DMS114 treated with DMSO at 0.1 percent for 48 hours (cell line): ENCODE measurements at regions not wholly inside any gene's neighbourhood (a gene's known extent, or its start where the extent isn't known, plus 50 kb on each side); places are given as distances from the start of the nearest gene placed in this dataset.
"Not testable (repeated sequence)": the region's sequence is repeated elsewhere in the genome, so short reads cannot be mapped to it uniquely, and the experiment has no call there.

Source experiments
- DNase-seq: peaks from one replicate; lab custom pipeline; 2025; ENCODE audit not compliant: unreplicated experiment; lab: John Stamatoyannopoulos, UW

GRCh38 chr15:36052641-36053040 is 506.7 kb upstream of the DPH6 start:
- DNase-seq = not testable (repeated sequence)

- DNase-seq = no peak
Observed at GRCh38 chr15:36053746-36054145, 507.8 kb upstream of the DPH6 start.

- DNase-seq = no peak
Observed at GRCh38 chr15:36059596-36059995, 513.6 kb upstream of the DPH6 start.

GRCh38 chr15:36062357-36062756 is 516.4 kb upstream of the DPH6 start:
- DNase-seq = no peak

GRCh38 chr15:36066757-36067156 is 512.7 kb upstream of the CDIN1 start:
- no peak for DNase-seq

GRCh38 chr15:36067483-36068274 is 511.7 kb upstream of the CDIN1 start:
- no peak for DNase-seq

- no peak for DNase-seq
Observed at GRCh38 chr15:36075333-36075732, 504.1 kb upstream of the CDIN1 start.

GRCh38 chr15:36079021-36079420 is 500.4 kb upstream of the CDIN1 start:
- DNase-seq = no peak

GRCh38 chr15:36080759-36081158 is 498.7 kb upstream of the CDIN1 start:
- no peak for DNase-seq

- DNase-seq = no peak
Observed at GRCh38 chr15:36090286-36090946, 489.0 kb upstream of the CDIN1 start.

GRCh38 chr15:36106640-36107335 is 472.6 kb upstream of the CDIN1 start:
- peak; percentile 93 for DNase-seq

- no peak for DNase-seq
Observed at GRCh38 chr15:36108541-36108940, 470.9 kb upstream of the CDIN1 start.

GRCh38 chr15:36109943-36110658 is 469.3 kb upstream of the CDIN1 start:
- no peak for DNase-seq

- no peak for DNase-seq
Observed at GRCh38 chr15:36110659-36110993, 468.8 kb upstream of the CDIN1 start.

- DNase-seq = no peak
Observed at GRCh38 chr15:36117296-36117787, 462.1 kb upstream of the CDIN1 start.

GRCh38 chr15:36126194-36126593 is 453.2 kb upstream of the CDIN1 start:
- no peak for DNase-seq

- no peak for DNase-seq
Observed at GRCh38 chr15:36130641-36131310, 448.6 kb upstream of the CDIN1 start.

- DNase-seq = peak; percentile 92
Observed at GRCh38 chr15:36133742-36134141, 445.7 kb upstream of the CDIN1 start.

- DNase-seq = peak; percentile 61
Observed at GRCh38 chr15:36136049-36136448, 443.4 kb upstream of the CDIN1 start.

GRCh38 chr15:36152936-36153335 is 426.5 kb upstream of the CDIN1 start:
- no peak for DNase-seq
